ENCODE measurements at regions not wholly inside any gene's neighbourhood (a gene's known extent, or its start where the extent isn't known, plus 50 kb on each side); places are given as distances from the start of the nearest gene placed in this dataset.

GRCh38 chr4:168021666-168022065 is 70.7 kb upstream of the ANXA10 start:
- peaks cover 17% of the 10 kb centered on the region for H3K4me1 Mint-ChIP-seq
- DNase-seq (ENCODE audit: low spot score in 2 of 2, unreplicated experiment in 2 of 2): no peak
- H3K27ac Mint-ChIP-seq: peak overlapping the region; percentile 54
- no peak for TF ChIP-seq CTCF (IDR thresholded peaks at IDR 0.05; ENCODE audit: unreplicated experiment)
- H3K36me3 Mint-ChIP-seq: peaks cover 4% of the 10 kb centered on the region
- no peak overlapping the region for H3K4me3 Mint-ChIP-seq
- no peaks in the 10 kb centered on the region for H3K27me3 Mint-ChIP-seq (ENCODE audit: low read depth)
- H3K9me3 Mint-ChIP-seq: peaks cover 21% of the 10 kb centered on the region

DNA sequence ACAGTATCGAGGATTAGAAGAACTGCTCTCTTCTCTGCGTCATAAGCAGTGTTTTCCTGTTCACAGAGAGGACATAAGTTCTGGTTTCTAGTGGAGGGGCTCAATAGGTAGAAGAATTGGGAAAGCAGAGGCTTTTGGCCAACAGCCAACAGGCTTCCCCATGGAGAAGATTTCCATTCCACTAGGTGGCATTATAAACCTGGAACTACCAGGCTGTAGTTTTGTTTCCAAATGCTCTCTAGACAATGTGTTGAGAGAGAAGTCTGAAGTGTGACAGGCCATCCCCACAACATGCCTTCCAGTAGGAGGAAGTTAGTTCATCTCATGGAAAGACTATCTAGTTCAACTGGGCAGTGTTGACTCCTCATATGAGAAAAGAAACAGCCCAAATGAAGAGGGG is 63.8 kb upstream of the ANXA10 start:
- no peaks in the 10 kb centered on the region for H3K27me3 Mint-ChIP-seq (ENCODE audit: low read depth)
- no peaks in the 10 kb centered on the region for H3K4me1 Mint-ChIP-seq
- no peak overlapping the region for H3K27ac Mint-ChIP-seq

DNA sequence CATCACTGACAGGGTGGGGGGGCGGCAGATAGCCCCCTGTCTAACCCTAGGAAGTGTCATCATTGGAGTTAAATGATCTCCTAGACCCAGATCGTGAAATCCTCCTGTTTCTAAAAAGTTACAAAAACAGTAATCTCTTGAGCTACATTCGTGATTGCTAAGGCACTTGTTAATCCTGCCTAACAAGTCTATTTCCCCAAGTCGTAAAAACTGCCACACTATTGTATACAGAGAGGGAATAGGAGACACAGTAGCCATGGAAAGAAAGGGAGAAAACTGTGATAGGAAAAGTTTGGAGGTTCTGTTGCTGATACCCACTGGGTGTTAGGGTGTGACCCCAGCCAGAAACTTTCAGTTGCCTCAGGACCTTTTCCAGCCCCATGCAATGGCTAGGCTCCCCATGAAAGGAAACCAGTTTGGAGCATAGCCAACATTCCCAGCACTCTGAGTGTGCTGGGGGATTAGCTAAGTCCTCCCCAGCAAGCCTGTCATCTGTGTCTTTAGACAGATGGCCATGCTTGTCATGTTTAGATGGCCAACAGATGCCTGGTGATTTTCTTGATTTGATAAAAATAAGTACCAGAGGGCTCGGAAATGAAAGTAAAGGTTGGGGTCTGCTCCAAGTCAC is 63.3 kb upstream of the ANXA10 start:
- no peaks in the 10 kb centered on the region for H3K4me1 Mint-ChIP-seq
- H3K27me3 Mint-ChIP-seq (ENCODE audit: low read depth): no peaks in the 10 kb centered on the region
- TF ChIP-seq CTCF (IDR thresholded peaks at IDR 0.05; ENCODE audit: unreplicated experiment): no peak
- H3K27ac Mint-ChIP-seq: no peak overlapping the region
- peaks cover 3% of the 10 kb centered on the region for H3K36me3 Mint-ChIP-seq
- peaks cover 27% of the 10 kb centered on the region for H3K9me3 Mint-ChIP-seq
- no peak for DNase-seq (ENCODE audit: low spot score in 2 of 2, unreplicated experiment in 2 of 2)
- no peak overlapping the region for H3K4me3 Mint-ChIP-seq

More for the DNA sequence above, 63.8 kb upstream of the ANXA10 start:
- Mint-ChIP-seq H3K4me3 (no peak overlapping the region), H3K36me3 (peaks cover 3% of the 10 kb centered on the region), H3K9me3 (peaks cover 32% of the 10 kb centered on the region)
- no peak for TF ChIP-seq CTCF (IDR thresholded peaks at IDR 0.05; ENCODE audit: unreplicated experiment)
- no peak for DNase-seq (ENCODE audit: low spot score in 2 of 2, unreplicated experiment in 2 of 2)

- Mint-ChIP-seq H3K27ac (no peak overlapping the region), H3K4me1 (no peaks in the 10 kb centered on the region), H3K27me3 (ENCODE audit: low read depth) (no peaks in the 10 kb centered on the region), H3K9me3 (no peaks in the 10 kb centered on the region), H3K36me3 (no peaks in the 10 kb centered on the region), H3K4me3 (no peak overlapping the region)
- DNase-seq (ENCODE audit: low spot score in 2 of 2, unreplicated experiment in 2 of 2): no peak
- no peak for TF ChIP-seq CTCF (IDR thresholded peaks at IDR 0.05; ENCODE audit: unreplicated experiment)
Measured at GRCh38 chr4:168037676-168038075, 54.7 kb upstream of the ANXA10 start.

DNA sequence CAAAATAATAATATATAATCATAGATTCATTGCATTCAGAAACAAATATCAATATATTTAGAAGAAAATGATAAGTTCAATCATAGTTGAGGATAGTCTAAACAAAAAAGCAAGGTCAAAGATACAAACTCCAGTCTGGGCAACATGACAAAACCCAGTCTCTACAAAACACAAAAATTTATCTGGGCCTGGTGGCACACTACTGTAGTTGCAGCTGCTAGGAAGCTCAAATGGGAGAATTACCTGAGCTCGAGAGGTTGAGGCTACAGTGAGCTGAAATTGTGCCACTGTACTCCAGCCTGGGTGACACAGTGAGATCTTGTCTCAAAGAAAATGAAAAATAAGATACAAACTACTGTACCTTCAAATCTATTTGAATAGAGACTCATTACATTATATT is 52.7 kb upstream of the ANXA10 start:
- Mint-ChIP-seq H3K4me3 (no peak overlapping the region), H3K27me3 (ENCODE audit: low read depth) (no peaks in the 10 kb centered on the region), H3K4me1 (no peaks in the 10 kb centered on the region), H3K36me3 (no peaks in the 10 kb centered on the region), H3K9me3 (no peaks in the 10 kb centered on the region), H3K27ac (no peak overlapping the region)
- DNase-seq (ENCODE audit: low spot score in 2 of 2, unreplicated experiment in 2 of 2): no peak
- TF ChIP-seq CTCF (IDR thresholded peaks at IDR 0.05; ENCODE audit: unreplicated experiment): no peak

All from mesothelial cell of epicardium (in vitro differentiated cells).